ENCODE measurements at regions not wholly inside any gene's neighbourhood (a gene's known extent, or its start where the extent isn't known, plus 50 kb on each side); places are given as distances from the start of the nearest gene placed in this dataset.

DNA sequence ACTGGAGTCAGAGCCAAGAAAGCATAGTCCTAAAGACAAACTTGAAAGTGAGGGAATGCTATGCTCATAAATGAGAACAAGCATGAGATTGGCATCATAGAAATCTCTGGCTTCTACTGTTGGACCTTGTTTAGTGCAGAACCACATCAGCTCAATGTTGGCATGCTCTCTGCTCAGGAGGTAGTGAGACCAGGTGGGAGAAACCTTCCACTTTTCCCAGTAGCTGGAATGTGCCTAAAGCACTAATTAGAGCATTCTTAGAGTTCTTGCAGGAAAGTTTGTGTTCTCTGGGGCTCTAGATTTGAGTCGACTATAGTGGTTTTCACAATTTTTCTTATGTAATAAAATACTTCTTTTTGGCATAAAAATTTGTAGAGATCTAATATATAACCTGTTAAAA is 159.7 kb upstream of the PRICKLE1 start:
- H3K27ac ChIP-seq = no peak overlapping the region
- TF ChIP-seq CTCF (conservative IDR thresholded peaks at IDR 0.05) = no peak

DNA sequence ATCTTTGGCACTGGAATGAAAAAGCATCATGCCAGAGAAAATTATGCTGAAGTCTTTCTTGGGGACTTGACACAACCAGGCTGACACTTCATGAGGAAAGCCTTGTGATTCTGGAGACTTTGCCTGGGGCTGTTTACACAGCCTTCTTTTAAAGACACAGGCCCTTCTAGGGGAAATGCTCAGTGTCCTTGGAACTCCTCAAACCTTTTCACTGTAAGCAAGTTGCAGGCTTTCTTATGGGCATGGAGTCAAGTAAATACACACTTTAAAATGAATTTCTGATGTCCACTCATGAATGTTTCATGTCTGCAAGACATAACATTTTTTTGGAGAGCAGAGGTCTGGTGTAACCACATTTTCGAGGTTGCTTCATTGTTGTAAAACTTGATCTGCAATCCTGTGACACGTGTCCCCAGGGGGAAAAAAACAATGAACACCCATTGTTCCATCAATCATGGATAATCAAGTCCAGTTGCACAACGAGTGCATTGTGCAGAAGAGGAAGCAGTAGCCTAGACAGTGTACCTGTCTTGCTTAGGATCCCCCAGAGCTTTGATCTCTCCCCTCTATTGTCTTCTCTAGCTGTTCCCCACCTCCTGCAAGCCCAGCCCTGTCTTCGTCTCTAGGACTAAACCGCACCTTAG is 155.1 kb upstream of the PRICKLE1 start:
- no peak for TF ChIP-seq CTCF (conservative IDR thresholded peaks at IDR 0.05)
- H3K27ac ChIP-seq = peak overlapping the region; percentile 55

- TF ChIP-seq CTCF (conservative IDR thresholded peaks at IDR 0.05) = no peak
Observed at GRCh38 chr12:42742716-42743115, 153.2 kb upstream of the PRICKLE1 start.

DNA sequence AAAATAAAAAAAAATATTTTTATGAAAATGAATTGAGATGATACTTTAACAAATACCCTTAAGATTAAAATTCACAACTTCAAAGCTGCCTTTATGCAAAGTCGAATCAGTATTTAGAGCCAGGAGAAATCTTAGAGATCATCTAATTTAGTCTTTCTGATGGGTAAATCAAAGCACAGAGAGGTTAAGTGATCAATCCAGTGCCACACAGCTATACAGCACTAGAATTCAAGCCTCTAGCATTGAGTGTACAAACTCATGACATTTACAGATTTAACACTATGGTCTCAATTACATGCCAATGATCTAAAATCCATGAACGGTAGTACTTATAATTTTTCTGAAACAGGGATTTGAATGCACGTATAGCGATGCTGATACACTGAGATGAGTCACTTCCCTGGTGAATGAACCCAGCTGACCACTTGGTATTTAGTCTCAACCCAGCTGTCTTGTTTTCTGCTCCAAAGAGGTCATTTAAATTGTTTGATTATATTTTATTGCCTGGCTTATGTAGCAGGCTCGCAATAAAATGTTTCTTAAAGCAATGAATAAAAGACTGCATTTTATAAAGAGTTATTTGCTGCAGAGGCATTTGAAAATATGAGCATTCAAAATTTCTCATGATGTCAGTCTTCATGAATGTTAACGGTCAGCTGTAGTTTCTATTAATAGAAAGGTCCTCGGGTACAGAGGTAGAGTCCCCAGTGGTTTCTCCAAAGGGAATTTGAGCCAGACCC is 152.4 kb upstream of the PRICKLE1 start:
- no peak for TF ChIP-seq CTCF (conservative IDR thresholded peaks at IDR 0.05)
- no peak overlapping the region for H3K27ac ChIP-seq

More at GRCh38 chr12:42742716-42743115, 153.2 kb upstream of the PRICKLE1 start:
- H3K27ac ChIP-seq = no peak overlapping the region

DNA sequence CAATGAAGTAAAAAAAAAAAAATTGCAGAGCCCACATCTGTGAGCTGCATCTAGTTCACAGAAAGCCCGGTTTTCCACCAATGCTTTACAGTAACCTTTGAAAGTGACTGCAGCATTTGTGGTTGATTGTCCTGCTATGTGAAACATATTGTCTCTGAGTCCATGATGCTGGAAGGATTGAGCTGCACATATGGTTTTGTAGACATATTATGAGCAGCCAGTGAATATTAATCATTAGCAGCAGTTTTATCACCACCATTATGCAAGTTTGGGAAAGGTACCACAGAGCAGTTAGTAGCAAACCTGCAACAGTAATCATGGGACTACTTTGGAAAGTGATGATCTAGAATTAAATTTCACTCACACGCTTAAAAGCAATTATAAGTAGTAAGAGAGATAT is 151.5 kb upstream of the PRICKLE1 start:
- H3K27ac ChIP-seq = no peak overlapping the region
- TF ChIP-seq CTCF (conservative IDR thresholded peaks at IDR 0.05) = no peak

- no peak for TF ChIP-seq CTCF (conservative IDR thresholded peaks at IDR 0.05)
- H3K27ac ChIP-seq = no peak overlapping the region
Observed at GRCh38 chr12:42737398-42737797, 147.9 kb upstream of the PRICKLE1 start.

GRCh38 chr12:42735861-42736361 is 146.4 kb upstream of the PRICKLE1 start:
- peak overlapping the region; percentile 19; the same call in 1 of the 2 replicates for H3K27ac ChIP-seq
- TF ChIP-seq CTCF (conservative IDR thresholded peaks at IDR 0.05) = no peak
